NOMO-1 treated with DMSO at 0.1 percent for 48 hours (cell line): ENCODE measurements at regions not wholly inside any gene's neighbourhood (a gene's known extent, or its start where the extent isn't known, plus 50 kb on each side); places are given as distances from the start of the nearest gene placed in this dataset.

Experiments used
- DNase-seq: peaks from one replicate; lab custom pipeline; 2025; ENCODE audit not compliant: unreplicated experiment; lab: John Stamatoyannopoulos, UW

- DNase-seq: peak; percentile 95
These were observed 456.9 kb downstream of the TAF11L14 start for GRCh38 chr5:18091142-18091541.

GRCh38 chr5:18091758-18092157, 457.5 kb downstream of the TAF11L14 start:
- DNase-seq: no peak

- no peak for DNase-seq
These were observed 460.8 kb downstream of the TAF11L14 start for GRCh38 chr5:18095061-18095460.

GRCh38 chr5:18097817-18098216, 463.6 kb downstream of the TAF11L14 start:
- DNase-seq: no peak

- DNase-seq: peak; percentile 23
These were observed 464.4 kb downstream of the TAF11L14 start for GRCh38 chr5:18098691-18099090.

GRCh38 chr5:18099261-18099660, 465.0 kb downstream of the TAF11L14 start:
- no peak for DNase-seq

GRCh38 chr5:18101532-18101931, 467.3 kb downstream of the TAF11L14 start:
- DNase-seq: no peak

GRCh38 chr5:18102733-18103132, 468.5 kb downstream of the TAF11L14 start:
- DNase-seq: no peak

- DNase-seq: no peak
These were observed 471.2 kb downstream of the TAF11L14 start for GRCh38 chr5:18105449-18105848.

GRCh38 chr5:18111906-18112465, 477.7 kb downstream of the TAF11L14 start:
- no peak for DNase-seq

GRCh38 chr5:18113721-18114120, 479.5 kb downstream of the TAF11L14 start:
- peak; percentile 70 for DNase-seq

- DNase-seq: peak; percentile 84
These were observed 480.0 kb downstream of the TAF11L14 start for GRCh38 chr5:18114151-18114757.

GRCh38 chr5:18117968-18118367, 483.7 kb downstream of the TAF11L14 start:
- no peak for DNase-seq

GRCh38 chr5:18119156-18119785, 485.0 kb downstream of the TAF11L14 start:
- DNase-seq: no peak

GRCh38 chr5:18141222-18141621, 507.0 kb downstream of the TAF11L14 start:
- DNase-seq: no peak

GRCh38 chr5:18142831-18143230, 508.6 kb downstream of the TAF11L14 start:
- DNase-seq: no peak

- DNase-seq: no peak
These were observed 518.4 kb downstream of the TAF11L14 start for GRCh38 chr5:18152671-18153070.

- DNase-seq: no peak
These were observed 523.9 kb downstream of the TAF11L14 start for GRCh38 chr5:18158166-18158565.

- DNase-seq: peak; percentile 98
These were observed 525.1 kb downstream of the TAF11L14 start for GRCh38 chr5:18159331-18159730.

- DNase-seq: no peak
These were observed 537.4 kb downstream of the TAF11L14 start for GRCh38 chr5:18171684-18172083.

GRCh38 chr5:18179579-18179978, 545.3 kb downstream of the TAF11L14 start:
- no peak for DNase-seq

GRCh38 chr5:18181575-18181974, 547.3 kb downstream of the TAF11L14 start:
- no peak for DNase-seq

GRCh38 chr5:18195910-18196309, 561.6 kb downstream of the TAF11L14 start:
- DNase-seq: no peak
